ENCODE measurements at regions not wholly inside any gene's neighbourhood (a gene's known extent, or its start where the extent isn't known, plus 50 kb on each side); places are given as distances from the start of the nearest gene placed in this dataset.

DNA sequence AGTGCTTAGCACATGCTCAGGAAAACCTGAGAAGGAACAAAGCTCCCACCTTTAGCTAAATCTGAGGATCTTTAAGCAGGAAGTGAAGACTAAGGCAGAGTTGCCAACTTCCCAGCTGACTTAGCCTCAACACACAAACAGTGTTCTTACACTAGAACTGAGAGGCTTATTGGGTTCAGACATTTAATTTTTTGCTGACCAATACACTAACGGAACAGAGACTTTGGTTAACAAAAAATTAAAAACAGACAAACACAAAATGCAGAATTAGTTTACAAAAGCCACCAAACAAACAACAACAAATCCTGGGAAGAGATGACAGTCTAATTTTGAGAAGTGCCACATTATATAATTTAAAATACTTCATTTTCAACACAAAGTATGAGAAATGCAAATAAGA is 1123.7 kb upstream of the ATXN7L3B start:
- intact Hi-C loops (cut with micrococcal nuclease), result no loop called here
- ATAC-seq, result no peak
- DNase-seq, result no peak

DNA sequence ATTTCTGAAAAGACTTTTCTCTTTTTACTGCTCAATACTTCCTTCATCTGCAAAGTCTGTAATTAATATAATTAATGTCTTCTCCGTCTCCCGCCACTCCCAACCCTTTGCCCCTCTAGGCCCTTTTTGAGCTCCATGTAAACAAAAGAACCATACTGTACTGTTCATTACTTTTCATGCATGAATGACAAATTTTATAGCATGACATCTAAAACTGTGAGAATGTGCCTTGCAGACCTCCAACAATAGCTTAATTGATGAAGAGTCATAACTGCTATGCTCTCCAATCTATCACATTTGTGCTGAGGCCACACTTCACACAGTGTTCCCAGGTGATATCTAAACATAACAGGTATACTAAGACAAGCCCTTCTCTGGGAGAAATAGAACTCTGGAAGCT is 1122.7 kb upstream of the ATXN7L3B start:
- ATAC-seq, result no peak

DNA sequence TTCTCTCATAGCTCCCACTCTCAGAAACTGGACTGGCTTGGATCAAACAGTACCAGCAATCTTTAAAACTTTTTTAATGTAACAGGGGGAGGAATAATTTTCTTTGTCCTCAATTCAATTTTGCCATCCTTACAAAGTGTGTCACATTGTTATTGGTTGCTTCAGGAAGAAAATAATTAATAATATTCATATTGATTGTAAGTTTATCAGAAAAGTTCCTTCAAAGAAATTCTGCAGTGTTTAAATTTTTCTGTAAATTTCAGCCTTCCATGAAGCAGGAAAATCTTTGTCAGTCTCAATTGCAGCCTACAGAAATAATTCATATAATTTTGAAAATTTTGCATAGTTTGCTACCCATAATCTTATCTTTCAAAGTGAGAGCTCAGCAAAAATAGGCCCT is 1119.1 kb upstream of the ATXN7L3B start:
- ATAC-seq (no peak), DNase-seq (no peak)
- intact Hi-C loops (cut with micrococcal nuclease), result no loop called here

More for the DNA sequence above, 1122.7 kb upstream of the ATXN7L3B start:
- intact Hi-C loops (cut with micrococcal nuclease), result no loop called here
- no peak for DNase-seq

DNA sequence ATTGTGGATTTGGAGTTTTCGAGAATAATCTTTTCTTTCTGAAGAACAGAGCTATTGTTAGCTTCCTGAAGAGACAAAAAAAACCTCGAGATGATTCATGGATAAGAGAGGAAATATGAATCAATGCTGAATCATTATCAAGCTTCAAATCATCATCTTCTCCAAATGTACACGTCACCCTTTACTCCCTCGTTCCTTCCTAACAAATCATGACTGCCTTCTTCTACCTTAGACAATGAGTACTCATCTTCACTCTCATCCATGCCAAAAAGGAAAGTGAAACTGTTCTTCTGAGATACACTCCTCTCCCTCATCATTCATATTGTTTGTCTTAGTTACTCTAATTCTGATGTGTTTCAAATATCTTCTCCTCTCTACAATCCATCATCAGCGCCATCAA is 1115.8 kb upstream of the ATXN7L3B start:
- DNase-seq, result no peak
- intact Hi-C loops (cut with micrococcal nuclease), result no loop called here
- no peak for ATAC-seq

DNA sequence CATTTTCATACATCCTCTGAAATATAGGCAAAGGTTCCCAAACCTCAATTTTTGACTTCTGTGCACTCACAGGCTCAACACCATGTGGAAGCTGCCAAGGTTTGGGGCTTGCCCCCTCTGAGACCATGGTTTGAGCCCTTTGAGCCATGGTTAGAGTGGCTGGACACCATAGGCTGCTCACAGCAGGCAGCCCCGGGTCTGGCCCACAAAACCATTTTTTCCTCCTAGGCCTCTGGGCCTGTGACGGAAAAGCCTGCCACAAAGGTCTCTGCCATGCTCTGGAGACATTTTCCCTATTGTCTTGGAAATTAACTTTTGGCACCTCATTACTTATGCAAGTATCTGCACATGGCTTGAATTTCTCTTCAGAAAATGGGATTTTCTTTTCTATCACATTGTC is 1113.2 kb upstream of the ATXN7L3B start:
- DNase-seq, result no peak
- no peak for ATAC-seq
- intact Hi-C loops (cut with micrococcal nuclease), result no loop called here

DNA sequence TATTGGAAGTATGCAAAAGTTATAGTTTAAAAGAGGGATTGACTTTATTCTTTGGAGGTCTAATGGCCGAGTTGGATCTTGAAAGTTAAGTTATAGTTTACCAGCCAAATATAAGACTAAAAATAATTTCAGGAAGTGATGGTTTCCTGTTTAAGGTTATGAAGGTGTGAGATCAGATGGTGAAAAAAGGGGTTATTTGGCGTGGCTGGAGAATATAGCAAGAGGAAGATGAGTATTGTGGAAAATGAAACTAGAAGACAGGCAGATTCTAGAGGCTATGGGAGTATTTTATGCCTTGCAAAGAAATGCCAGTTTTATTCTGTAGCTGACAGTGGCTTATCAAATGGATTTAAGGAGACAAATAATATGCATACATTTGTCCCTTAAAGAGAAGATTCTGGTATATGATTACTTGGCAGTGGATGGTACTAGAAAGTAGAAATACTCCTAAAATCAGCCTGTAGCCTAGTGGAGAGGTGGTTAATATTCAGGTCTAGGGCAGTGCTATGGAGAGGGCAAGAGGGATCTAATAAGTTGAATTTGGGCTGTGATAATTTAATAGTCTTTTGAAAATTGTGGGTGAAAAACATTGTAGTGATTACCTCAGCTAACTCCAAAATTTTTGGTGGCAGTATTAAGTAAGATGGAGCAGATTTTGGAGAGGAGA is 1091.8 kb upstream of the ATXN7L3B start:
- intact Hi-C loops (cut with micrococcal nuclease), result no loop called here
- ATAC-seq (no peak), DNase-seq (no peak)

DNA sequence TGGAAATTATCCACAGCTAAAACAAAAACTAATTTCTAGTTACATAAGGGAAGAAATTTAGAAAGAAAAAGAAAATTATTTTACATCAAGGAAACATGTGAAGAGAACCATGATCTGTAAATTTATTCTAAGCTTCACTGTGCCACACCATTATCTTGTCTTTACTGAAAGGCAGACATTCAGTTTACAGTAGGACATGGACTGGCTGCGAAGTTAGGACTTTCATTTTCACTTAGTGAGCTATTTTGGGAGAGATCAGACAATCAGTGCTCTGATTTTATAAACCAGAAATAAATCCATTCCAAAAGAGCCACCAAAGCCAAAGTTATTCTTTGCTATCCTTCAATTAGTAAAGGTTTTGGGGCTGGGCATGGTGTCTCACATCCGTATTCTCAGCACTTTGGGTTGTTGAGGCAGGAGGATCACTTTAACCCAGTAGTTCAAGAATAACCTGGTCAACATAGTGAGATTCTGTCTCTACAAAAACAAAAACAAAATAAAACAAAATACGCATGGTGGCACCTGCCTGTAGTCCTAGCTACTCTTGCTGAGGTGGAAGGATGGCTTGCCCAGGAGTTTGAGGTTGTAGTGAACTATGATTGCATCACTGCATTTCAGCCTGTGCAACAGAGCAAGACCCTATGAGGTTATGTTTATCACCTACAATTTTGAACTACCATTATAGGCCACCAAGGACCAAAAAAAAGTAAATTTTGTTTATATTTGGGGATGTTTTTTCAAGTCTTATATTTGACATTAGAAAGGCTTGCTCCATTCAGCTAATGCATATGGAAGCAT is 1084.8 kb upstream of the ATXN7L3B start:
- ATAC-seq, result no peak

DNA sequence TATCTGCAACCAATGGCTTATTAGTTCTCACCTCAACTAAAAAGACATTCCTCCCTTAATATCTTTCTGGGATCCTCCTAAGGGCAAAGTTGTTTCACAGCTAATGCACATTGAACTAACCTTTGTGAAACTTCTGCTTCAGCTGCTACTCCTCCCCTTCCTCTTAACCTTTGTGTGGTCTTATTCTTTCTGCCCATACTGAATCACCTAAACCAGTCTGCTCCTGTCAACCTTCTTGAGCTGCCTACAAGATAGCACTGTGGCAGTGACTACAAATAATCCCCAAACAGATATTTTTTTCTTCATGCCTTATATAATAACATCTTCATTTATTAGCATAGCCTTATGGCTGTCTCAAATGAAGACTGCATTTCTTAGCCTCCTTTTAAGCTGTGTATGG is 1077.4 kb upstream of the ATXN7L3B start:
- intact Hi-C loops (cut with micrococcal nuclease), result no loop called here
- DNase-seq, result no peak
- no peak for ATAC-seq

More for the DNA sequence above, 1084.8 kb upstream of the ATXN7L3B start:
- intact Hi-C loops (cut with micrococcal nuclease), result no loop called here
- no peak for DNase-seq

DNA sequence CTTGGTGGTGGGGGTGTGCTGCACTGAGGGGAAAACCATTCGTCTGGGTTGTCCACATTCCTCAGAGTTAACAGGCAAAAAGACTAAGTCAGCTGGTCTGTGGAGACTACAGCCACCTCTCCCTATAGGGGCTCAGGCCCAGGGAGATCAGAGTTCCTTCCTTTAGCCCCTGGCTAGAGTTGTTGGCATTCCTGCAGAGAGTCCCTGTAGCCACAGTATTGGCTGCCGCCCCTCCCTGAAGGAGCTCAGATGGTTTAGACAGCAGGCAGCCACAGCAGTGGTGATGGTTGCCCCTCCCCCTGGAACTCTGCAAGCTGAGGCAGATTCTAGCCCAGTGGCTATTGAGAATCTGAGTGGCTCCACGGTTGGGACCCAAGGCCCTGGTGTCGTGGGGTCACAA is 1072.5 kb upstream of the ATXN7L3B start:
- intact Hi-C loops (cut with micrococcal nuclease), result no loop called here
- ATAC-seq (no peak), DNase-seq (no peak)

DNA sequence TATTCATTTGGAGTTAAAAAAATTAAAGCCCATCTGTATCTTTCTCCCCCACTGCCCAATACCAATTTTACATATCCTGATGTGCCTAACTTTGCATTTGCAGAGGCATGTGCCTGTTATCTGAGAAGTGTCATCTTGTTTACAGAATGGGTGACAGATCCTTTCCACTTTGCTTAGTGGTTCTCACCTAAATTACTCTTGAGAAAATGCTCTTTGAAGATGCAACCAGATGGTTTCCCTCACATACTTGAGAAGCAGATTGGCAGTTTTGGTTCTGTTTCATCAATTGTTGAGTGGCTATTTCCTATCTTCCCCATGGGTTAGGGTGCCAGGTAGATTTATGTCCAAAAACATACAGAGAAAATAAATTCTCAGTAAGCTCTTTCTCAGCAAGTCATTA is 1051.4 kb upstream of the ATXN7L3B start:
- intact Hi-C loops (cut with micrococcal nuclease), result no loop called here
- ATAC-seq (no peak), DNase-seq (no peak)

DNA sequence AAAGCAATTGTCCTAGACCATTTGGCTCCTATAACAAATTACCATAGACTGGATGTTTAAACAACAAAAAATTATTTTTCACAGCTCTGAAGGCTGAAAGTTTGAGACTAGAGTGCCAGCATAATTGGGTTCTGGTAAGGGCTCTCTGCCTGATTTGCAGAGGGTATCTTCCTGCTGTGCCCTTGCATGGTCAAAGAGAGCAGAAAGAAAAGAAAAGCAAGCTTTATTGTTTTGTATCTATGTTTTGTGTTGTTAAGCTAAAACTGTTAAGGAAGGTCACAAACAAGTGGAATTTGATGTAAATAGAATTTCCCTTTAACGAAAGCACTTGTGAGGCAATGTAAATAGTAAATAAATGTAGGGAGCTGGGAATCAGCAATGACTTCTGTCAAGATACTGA is 1031.0 kb upstream of the ATXN7L3B start:
- no peak for ATAC-seq
- intact Hi-C loops (cut with micrococcal nuclease), result no loop called here
- no peak for DNase-seq

DNA sequence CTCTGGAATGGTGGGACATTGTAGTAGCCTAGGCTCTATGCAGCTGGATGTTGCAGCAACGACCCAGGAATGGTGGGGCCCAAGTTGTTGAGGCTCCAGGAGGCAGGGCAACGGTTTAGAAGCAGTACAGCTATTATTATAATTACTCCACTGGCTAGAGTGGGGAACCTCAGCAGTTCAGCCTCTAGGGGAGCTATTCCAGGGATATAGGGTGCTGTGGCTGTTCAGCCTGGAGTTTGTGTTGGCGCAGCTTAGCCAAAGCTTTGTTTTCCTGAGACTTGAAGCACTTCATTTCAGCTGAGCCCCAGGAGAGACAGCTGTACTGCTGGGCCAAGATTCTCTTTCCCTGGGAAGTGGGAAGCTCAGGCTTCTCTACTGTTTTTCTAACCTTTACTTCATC is 1023.0 kb upstream of the ATXN7L3B start:
- no peak for DNase-seq

DNA sequence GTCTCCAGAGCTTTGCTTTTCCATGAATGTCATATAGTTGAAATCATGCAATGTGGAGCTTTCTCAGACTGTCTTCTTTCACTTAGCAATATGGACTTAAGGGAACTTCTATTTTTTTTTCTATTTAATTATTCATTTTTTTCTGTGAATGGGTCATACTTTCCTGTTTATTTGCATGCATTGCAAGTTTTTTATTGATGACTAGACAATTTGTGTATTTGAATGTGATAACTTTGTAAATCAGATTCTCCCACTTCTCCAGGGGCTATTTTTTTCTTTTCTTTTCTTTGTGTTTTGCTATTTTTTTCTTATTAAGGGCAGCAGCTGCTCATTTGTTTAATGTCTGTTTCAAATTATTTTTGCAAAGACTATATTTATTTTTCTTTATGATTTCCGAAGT is 1019.8 kb upstream of the ATXN7L3B start:
- intact Hi-C loops (cut with micrococcal nuclease), result no loop called here
- DNase-seq, result no peak
- no peak for ATAC-seq

More for the DNA sequence above, 1023.0 kb upstream of the ATXN7L3B start:
- intact Hi-C loops (cut with micrococcal nuclease), result no loop called here
- ATAC-seq, result no peak

DNA sequence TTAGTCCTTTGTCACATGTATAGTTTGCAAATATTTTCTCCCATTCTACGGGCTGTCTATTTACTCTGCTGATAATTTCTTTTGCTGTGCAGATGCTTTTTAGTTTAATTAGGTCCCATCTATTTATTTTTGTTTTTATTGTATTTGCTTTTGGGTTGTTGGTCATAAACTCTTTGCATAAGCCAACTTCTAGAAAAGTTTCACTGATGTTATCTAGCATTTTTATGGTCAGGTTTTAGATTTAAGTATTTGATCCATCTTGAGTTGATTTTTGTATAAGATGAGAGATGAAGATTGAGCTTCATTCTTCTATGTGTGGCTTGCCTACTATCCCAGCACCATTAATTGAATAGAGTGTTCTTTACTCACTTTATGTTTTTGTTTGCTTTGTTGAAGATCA is 1008.4 kb upstream of the ATXN7L3B start:
- no peak for DNase-seq
- intact Hi-C loops (cut with micrococcal nuclease), result no loop called here
- no peak for ATAC-seq

DNA sequence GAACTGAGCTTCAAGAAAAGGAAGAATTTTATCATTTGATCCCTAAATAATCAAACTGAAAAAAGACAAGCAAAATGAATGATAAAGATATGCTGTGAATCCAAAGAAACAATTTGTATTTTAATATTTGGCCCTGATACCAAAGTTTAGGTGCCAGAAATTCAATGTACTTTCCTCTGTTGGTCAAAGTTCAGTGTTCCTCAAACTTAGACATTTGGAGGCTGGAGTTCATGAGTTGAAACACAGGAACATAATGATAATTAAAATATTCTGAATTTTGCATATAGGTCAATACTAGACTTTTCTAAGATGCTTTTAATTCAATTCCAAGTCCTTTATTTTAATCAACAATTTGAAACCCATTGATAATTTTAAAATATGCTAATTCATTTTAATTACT is 1007.7 kb upstream of the ATXN7L3B start:
- no peak for ATAC-seq

DNA sequence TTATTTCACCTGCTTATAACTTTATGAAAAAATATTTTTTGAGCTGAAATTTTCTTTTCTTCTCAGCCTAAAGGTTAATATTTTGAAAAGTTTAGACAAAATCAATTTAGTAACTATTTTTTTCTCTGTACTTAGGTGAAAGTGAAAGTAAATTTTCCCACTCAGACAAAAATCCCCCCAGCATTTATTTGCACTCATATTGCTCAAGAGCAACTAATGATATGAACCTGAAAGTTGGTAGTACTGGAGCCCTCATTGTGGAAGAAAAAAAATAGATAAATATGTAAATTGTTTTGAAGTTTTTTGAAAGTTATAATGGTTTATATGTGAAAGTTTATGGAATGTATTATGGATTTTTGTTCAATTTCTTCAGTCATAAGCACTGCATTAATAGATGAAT is 1005.9 kb upstream of the ATXN7L3B start:
- intact Hi-C loops (cut with micrococcal nuclease), result no loop called here
- ATAC-seq, result no peak
- DNase-seq, result no peak

More for the DNA sequence above, 1007.7 kb upstream of the ATXN7L3B start:
- intact Hi-C loops (cut with micrococcal nuclease), result no loop called here
- DNase-seq, result no peak

DNA sequence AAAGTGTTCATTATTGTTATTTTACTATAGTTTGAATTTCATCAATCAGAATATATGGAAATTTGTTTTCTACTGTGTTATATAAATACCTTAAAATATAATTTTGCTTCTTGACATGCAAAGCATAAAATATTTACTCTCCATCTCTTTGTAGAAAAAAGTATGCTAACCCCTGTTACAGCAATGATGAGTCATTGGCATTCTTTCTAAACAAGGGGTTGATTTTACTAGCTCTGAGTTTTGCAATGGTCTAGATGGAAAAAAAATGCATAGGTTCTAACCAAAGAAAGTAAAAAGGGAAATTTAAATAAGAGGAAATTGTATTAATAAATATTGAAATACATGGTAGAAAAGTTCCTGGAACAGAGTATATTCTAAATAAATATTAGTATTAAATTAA is 990.2 kb upstream of the ATXN7L3B start:
- ATAC-seq (no peak), DNase-seq (no peak)
- intact Hi-C loops (cut with micrococcal nuclease), result no loop called here

DNA sequence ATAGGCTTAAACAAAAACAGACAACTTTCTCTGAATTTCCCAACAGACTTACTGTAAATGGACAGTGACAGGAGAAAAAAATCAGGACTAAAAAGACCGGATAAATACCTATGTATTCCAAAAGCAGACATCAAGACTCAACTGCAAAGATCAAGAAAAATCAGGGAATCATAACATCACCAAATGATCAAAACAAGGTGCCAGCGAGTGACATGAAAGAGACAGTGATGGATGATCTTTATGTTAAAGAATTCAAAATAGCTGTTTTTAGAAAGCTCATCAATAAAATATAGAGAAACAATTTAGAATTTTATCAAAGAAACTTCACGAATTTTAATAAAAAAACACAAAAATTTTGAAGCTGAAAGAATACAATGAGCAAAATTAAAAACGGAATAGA is 952.5 kb upstream of the ATXN7L3B start:
- no peak for DNase-seq
- no peak for ATAC-seq
- intact Hi-C loops (cut with micrococcal nuclease), result no loop called here

DNA sequence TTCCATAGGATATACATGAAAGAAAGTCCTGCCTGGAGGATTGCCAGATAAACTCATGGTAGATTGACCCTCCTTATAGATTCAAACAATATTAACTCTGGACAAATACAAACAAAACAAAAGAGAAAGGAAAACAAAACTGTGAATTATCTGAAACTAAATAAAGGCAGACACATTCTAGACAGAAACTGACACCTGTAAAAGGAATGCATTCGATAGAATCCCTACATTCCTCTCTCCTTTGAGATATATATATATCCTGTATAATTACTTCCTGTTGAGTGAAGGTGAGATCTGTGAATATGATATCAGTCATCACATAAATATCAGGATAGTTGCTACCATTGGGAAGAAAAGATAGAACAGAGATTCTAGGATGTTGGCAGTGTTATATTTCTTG is 948.4 kb upstream of the ATXN7L3B start:
- DNase-seq, result no peak
- ATAC-seq, result no peak
- intact Hi-C loops (cut with micrococcal nuclease), result no loop called here

DNA sequence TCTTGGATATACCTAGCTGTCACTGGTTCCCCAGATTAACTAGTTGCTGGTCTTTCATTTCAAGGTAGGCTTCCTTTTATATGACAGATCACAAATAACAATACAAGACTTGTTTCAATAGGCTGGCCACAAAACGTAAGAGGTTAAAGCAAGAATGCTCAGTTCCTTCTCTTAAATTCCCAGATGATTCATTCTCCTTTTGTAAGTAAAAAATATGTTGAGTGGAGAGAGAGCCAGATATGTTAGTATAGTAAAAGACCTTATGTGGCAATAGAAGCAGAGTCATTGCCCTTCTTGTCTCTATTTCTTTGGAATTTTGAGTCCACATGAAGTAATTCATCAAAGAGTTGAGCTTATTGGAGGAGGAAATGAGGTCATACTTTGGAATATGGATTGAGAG is 939.0 kb upstream of the ATXN7L3B start:
- intact Hi-C loops (cut with micrococcal nuclease), result no loop called here
- DNase-seq (no peak), ATAC-seq (no peak)

DNA sequence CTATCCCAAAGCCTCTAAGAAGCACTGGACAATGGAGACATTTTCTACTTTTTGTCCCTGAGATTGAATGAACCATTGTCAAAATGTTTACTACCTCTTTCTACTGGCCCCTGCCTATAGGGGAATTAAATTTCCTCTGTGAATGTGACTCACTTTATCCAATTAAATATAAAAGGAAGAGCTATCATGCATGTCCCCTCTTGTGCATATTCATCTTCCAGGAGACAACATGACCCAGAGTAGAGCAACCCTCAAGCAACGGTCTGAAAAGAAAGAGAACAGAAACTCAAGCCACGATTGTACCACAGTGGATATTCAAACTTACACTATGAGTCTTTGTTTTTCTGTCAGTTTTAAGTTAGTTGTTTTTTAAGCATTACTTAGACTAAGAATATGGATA is 938.4 kb upstream of the ATXN7L3B start:
- DNase-seq, result no peak
- intact Hi-C loops (cut with micrococcal nuclease), result no loop called here
- ATAC-seq, result no peak
